GM23248 (cell line): ENCODE measurements at regions not wholly inside any gene's neighbourhood (a gene's known extent, or its start where the extent isn't known, plus 50 kb on each side); places are given as distances from the start of the nearest gene placed in this dataset.

Source experiments
- EZH2 ChIP-seq: fragments of 200-600 bp; sonication (generic); IDR thresholded peaks from 2 replicates; pipeline ENCODE4 v1.6.1; 2018; ENCODE audit warnings: antibody characterized with exemption, mild to moderate bottlenecking; ENCODE audit not compliant: insufficient read depth, poor library complexity, severe bottlenecking
- EZH2phosphoT487 ChIP-seq: fragments of 200-600 bp; sonication (generic); IDR thresholded peaks from 2 replicates; pipeline ENCODE4 v1.6.1; 2018; ENCODE audit warnings: antibody characterized with exemption, moderate library complexity, mild to moderate bottlenecking, low read depth; ENCODE audit not compliant: insufficient read depth

DNA sequence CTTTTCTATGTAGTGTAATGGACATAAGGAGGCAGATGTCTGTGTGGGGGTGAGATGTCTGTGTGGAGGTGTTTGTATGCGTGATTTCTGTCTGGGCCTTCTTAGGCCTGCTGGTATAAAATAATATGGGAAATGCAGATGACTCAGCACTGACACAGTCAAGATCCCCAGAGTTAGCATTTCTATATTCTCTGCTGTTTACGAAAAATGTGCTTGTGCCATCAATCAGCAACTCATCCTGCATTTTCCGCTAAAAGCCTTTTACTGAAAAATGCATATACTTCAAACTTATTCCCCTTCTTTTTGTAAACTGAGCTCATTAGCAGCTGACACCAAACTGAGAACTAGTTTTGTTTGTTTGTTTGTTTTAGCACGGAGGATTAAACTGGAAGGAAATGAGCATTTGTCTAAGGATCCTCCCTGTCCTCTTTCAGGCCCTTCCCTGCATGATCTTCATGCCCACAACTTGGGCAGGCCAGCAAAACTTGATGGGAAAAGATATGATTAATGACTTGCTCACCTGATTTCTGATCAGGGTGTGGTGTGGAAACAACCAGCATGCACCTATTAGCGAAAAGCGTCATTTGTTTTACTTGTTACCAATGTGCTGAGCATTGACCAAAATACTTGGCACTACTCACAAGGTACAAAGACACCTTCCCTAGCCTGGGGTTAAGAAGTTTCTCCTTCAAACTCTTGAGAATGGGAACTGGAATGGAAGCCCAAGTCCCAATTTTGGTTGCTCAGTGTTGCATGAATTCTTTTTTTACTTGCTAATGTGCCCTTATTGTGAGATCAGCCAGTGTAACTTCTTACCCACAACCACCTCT, 77.4 kb downstream of the NDUFS5 start:
- no peak for TF ChIP-seq EZH2
- no peak for TF ChIP-seq EZH2phosphoT487
